DMS53 (cell line): ENCODE measurements at regions not wholly inside any gene's neighbourhood (a gene's known extent, or its start where the extent isn't known, plus 50 kb on each side); places are given as distances from the start of the nearest gene placed in this dataset.
"Not testable (repeated sequence)": the region's sequence is repeated elsewhere in the genome, so short reads cannot be mapped to it uniquely, and the experiment has no call there.

Experiments used
- DNase-seq: peaks from one replicate; lab custom pipeline; 2025; lab: John Stamatoyannopoulos, UW

DNA sequence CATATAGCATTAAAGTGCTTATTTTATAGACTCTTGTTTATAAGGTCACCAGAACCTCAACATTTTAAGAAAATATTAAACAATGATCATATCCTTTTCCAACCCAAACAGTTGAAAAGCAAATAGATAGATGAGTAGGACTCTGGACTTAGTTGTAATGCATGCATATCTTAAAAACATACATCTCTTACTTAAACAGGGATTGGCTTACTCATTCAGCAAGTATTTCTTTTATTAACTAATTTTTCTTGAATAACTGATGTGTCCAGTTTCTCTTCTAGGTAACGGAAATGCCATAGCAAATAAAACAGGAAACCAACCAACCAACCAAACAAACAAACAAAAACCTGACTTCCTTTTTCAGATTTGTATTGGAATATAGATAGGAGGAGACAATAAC, 70.9 kb upstream of the NBPF4 start:
- no peak for DNase-seq

DNA sequence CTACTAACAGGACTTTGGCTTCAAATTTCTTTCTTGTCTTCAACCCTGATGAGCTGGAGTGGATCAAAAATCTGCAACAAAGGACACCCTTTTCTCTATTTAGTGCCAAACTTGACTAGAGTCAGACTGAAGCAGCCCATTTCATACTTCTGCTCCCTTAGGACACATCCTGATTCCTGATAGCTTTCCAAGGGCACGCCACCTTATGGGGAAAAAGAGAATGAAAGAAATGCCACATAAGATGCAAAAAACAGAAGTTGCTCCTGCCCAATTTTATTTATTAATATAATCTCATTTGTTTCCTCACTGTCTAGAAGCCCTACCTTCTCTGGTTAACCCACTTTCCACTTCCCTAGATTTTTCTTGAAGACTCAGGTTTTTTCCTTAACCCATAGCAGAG, 72.7 kb upstream of the NBPF4 start:
- DNase-seq = peak; percentile 20

DNA sequence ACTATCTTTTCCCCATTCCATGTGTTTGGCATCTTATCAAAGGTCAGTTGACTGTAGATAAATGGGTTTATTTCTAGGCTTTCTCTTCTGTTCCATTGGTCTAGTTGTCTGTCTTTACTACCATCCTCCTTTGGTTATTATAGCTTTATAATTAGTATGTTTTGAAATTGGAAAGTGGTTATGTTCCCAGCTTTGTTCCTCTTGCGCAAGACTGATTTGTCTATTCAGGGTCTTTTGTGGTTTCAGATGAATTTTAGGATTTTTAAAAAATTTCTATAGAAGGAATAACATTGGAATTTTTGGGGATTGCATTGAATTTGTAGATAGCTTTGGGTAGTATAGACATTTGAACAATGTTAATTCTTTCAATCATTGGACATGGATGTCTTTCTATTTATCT, 77.0 kb upstream of the NBPF4 start:
- DNase-seq = no peak

DNA sequence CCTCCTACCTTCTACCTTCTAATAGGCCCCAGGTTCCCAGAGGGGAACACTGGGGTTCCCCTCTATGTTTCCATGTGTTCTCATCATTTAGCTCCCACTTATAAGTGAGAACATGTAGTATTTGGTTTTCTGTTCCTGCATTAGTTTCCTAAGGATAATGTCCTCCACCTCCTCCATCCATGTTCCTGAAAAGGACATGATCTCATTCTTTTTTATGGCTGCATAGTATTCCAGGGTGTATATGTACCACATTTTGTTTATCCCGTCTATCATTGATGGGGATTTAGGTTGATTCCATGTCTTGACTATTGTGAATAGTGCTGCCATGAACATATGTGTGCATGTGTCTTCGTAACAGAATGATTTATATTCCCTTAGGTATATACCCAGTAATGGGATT, 81.5 kb upstream of the NBPF4 start:
- DNase-seq = not testable (repeated sequence)

DNA sequence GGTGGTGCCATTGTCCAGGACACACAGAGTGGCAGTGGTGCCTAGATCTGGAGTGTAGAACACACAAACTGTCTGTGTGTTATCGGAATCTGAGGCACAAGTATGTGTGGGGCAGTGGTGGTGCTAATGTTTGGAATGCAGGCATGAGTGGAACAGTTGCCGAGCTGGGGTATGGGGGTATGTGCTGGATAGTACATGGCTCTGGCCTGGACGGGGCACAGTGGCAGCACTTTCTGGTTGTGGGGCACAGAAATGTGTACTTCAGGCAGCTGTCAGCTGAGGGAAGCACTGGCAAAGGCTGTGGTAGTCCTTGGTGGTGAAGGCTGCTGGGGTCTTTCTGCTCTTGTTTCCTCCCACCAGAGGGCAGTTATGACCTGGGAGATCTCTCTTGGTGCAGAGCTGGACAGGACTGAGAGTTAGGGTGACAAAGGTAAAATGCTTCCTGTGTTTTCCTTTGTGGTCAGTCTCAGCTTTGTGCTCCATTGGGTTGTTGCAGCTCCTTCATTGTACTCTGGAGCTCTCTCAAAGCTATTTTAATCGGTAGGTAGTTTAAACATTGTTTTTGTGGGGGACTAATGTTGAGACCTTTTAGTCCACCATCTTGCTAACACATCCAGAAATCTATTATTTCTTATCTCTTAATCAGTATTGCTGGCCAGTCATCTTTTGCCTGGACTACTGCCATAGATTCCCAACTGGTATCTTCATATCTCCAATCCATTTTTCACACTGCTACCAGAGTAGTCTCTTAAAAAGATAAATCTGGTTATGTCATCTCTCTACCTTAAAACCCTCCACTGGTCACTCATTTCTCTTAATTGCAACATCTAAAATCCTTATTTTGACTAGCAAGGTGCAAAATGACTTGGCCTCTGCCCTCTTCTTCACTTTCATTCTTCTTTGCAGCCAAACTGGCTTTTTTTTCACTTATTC, 83.9 kb upstream of the NBPF4 start:
- DNase-seq = peak; percentile 59

DNA sequence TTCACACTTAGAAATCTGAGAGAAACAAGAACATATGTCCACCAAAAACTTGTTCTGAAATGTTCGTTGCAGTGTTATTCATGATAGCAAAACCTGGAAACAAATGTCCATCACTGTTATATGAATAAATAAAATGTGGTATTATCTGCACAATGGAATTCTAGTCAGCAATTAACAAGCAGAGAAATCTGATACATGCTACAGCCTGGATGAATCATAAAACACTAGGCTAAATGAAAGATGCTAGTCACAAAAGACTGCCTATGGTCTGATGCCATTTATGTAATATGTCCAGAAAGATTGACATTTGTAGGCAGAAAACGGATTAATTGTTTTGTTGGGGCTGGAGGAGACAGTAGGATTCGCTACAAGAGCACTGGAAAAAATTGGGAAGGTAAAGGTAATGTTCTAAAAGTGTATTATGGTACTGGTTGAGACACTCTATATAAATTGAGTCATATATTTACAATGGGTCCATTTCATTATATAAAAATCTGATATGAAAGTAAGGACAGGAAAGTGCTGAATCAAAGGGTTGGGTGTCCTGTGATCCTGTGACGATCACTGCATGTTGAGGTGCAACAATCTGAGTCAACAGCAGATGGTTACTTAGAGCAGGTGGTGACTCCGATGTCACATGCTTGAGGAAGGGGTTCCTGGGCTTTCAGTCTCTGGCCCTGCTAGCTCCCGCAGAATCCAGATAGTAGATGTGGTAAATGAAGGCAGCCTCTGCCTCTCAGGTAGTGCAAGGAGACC, 102.1 kb upstream of the NBPF4 start:
- peak; percentile 31 for DNase-seq

DNA sequence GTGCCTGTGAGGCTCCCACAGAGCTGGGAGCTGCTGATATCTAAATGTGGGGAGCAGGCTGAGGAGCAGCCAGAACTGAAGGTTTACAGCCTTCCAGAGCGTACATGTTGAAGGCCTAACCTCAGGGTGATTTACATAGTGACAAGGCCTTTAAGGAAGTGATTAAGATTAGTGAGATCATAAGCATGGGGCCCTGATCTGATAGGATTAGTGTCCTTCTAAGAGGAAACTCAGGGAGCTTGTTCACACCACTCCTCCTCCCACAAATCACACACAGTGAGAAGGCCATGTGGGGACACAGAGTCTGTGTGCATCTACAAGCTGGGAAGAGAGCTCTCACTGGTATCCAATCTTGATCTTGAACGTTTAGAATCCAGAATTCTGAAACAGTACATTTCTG, 92.3 kb upstream of the NBPF6 start:
- DNase-seq = no peak

DNA sequence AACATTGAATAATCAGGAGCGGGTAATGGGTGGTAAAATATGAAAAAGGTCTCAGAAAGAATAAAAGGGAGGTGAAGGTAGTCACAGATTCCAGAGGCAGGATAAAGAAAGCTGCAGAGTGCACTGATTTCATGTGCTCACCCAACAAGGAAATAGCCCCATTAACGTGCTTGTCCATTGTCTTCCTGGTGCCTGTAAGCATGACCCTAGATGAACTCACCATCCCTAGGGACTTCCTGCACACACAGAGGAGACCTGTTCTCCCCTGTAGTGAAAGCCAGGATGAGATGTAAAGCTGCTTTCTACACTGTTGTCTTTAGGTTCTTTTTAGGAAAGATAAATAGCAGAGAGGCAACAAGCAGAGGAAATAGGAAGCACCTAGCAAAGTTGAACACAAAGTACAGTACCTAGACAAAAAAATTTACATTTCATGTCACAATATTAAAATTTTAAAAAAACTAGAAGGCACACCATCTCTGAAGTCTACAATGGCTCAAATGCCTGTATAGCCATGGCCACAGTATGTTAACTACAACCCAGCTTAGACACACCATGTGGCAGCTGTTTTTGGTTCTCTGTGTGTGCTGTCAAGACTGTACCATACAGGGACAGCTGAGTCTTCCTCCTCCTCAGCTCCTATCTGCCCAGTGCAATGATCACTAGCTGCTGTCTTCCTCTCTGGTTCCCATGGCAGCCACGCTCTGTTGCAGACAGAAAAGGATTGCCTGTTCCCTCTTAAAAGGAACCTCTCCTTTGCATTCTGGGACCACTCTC, 69.9 kb upstream of the NBPF6 start:
- DNase-seq = not testable (repeated sequence)
